ENCODE measurements at regions not wholly inside any gene's neighbourhood (a gene's known extent, or its start where the extent isn't known, plus 50 kb on each side); places are given as distances from the start of the nearest gene placed in this dataset.

GRCh38 chr13:57345526-57345925 is 178.5 kb downstream of the PRR20E start:
- H3K4me1 ChIP-seq (ENCODE audit: control insufficient read depth, insufficient read depth, low read length): no peaks in the 10 kb centered on the region
- H3K36me3 ChIP-seq (ENCODE audit: control insufficient read depth, insufficient read depth, low read length): no peaks in the 10 kb centered on the region
- no peak for DNase-seq
- H3K27me3 ChIP-seq (ENCODE audit: control insufficient read depth, insufficient read depth, low read length): no peaks in the 10 kb centered on the region
- H3K27ac ChIP-seq (ENCODE audit: low read length): no peak overlapping the region
- no CpG with 5 or more reads among the region's 1 CpG for WGBS (ENCODE audit: insufficient coverage, low lambda C conversion rate)
- no peaks in the 10 kb centered on the region for H3K9me3 ChIP-seq (ENCODE audit: control insufficient read depth, low read depth, low read length)
- no peak overlapping the region for H3K4me3 ChIP-seq (ENCODE audit: low read length)

- Histone ChIP-seq H3K4me1 (ENCODE audit: control insufficient read depth, insufficient read depth, low read length) (no peaks in the 10 kb centered on the region), H3K27me3 (ENCODE audit: control insufficient read depth, insufficient read depth, low read length) (no peaks in the 10 kb centered on the region), H3K36me3 (ENCODE audit: control insufficient read depth, insufficient read depth, low read length) (no peaks in the 10 kb centered on the region), H3K9me3 (ENCODE audit: control insufficient read depth, low read depth, low read length) (no peaks in the 10 kb centered on the region), H3K27ac (ENCODE audit: low read length) (no peak overlapping the region), H3K4me3 (ENCODE audit: low read length) (no peak overlapping the region)
- WGBS (ENCODE audit: insufficient coverage, low lambda C conversion rate): 86% methylated on average over 2 of the region's 2 CpGs
- DNase-seq: no peak
Measured at GRCh38 chr13:57346786-57347185, 179.8 kb downstream of the PRR20E start.

GRCh38 chr13:57352114-57352513 is 185.1 kb downstream of the PRR20E start:
- no peaks in the 10 kb centered on the region for H3K36me3 ChIP-seq (ENCODE audit: control insufficient read depth, insufficient read depth, low read length)
- 100% methylated on average over 1 of the region's 1 CpG for WGBS (ENCODE audit: insufficient coverage, low lambda C conversion rate)
- H3K4me3 ChIP-seq (ENCODE audit: low read length): no peak overlapping the region

GRCh38 chr13:57353831-57354230 is 186.8 kb downstream of the PRR20E start:
- DNase-seq: no peak
- no peak overlapping the region for H3K27ac ChIP-seq (ENCODE audit: low read length)
- H3K27me3 ChIP-seq (ENCODE audit: control insufficient read depth, insufficient read depth, low read length): no peaks in the 10 kb centered on the region
- H3K36me3 ChIP-seq (ENCODE audit: control insufficient read depth, insufficient read depth, low read length): no peaks in the 10 kb centered on the region
- no peaks in the 10 kb centered on the region for H3K9me3 ChIP-seq (ENCODE audit: control insufficient read depth, low read depth, low read length)
- no peak overlapping the region for H3K4me3 ChIP-seq (ENCODE audit: low read length)
- no peaks in the 10 kb centered on the region for H3K4me1 ChIP-seq (ENCODE audit: control insufficient read depth, insufficient read depth, low read length)
- 100% methylated on average over 1 of the region's 3 CpGs for WGBS (ENCODE audit: insufficient coverage, low lambda C conversion rate)

More at GRCh38 chr13:57352114-57352513, 185.1 kb downstream of the PRR20E start:
- H3K9me3 ChIP-seq (ENCODE audit: control insufficient read depth, low read depth, low read length): no peaks in the 10 kb centered on the region
- H3K27ac ChIP-seq (ENCODE audit: low read length): no peak overlapping the region
- no peak for DNase-seq
- H3K27me3 ChIP-seq (ENCODE audit: control insufficient read depth, insufficient read depth, low read length): no peaks in the 10 kb centered on the region
- no peaks in the 10 kb centered on the region for H3K4me1 ChIP-seq (ENCODE audit: control insufficient read depth, insufficient read depth, low read length)

GRCh38 chr13:57375876-57376275 is 208.9 kb downstream of the PRR20E start:
- H3K4me3 ChIP-seq (ENCODE audit: low read length): no peak overlapping the region
- H3K36me3 ChIP-seq (ENCODE audit: control insufficient read depth, insufficient read depth, low read length): no peaks in the 10 kb centered on the region
- no peaks in the 10 kb centered on the region for H3K9me3 ChIP-seq (ENCODE audit: control insufficient read depth, low read depth, low read length)
- no peak overlapping the region for H3K27ac ChIP-seq (ENCODE audit: low read length)
- no peaks in the 10 kb centered on the region for H3K4me1 ChIP-seq (ENCODE audit: control insufficient read depth, insufficient read depth, low read length)
- 84% methylated on average over 2 of the region's 2 CpGs for WGBS (ENCODE audit: insufficient coverage, low lambda C conversion rate)
- no peaks in the 10 kb centered on the region for H3K27me3 ChIP-seq (ENCODE audit: control insufficient read depth, insufficient read depth, low read length)
- DNase-seq: no peak

GRCh38 chr13:57408312-57408711 is 223.2 kb upstream of the PCDH17 start:
- H3K9me3 ChIP-seq (ENCODE audit: control insufficient read depth, low read depth, low read length): no peaks in the 10 kb centered on the region
- no peaks in the 10 kb centered on the region for H3K36me3 ChIP-seq (ENCODE audit: control insufficient read depth, insufficient read depth, low read length)
- 100% methylated on average over 2 of the region's 2 CpGs for WGBS (ENCODE audit: insufficient coverage, low lambda C conversion rate)
- DNase-seq: no peak
- H3K4me1 ChIP-seq (ENCODE audit: control insufficient read depth, insufficient read depth, low read length): no peaks in the 10 kb centered on the region
- no peaks in the 10 kb centered on the region for H3K27me3 ChIP-seq (ENCODE audit: control insufficient read depth, insufficient read depth, low read length)
- no peak overlapping the region for H3K27ac ChIP-seq (ENCODE audit: low read length)
- no peak overlapping the region for H3K4me3 ChIP-seq (ENCODE audit: low read length)

- H3K27ac ChIP-seq (ENCODE audit: low read length): no peak overlapping the region
- no peaks in the 10 kb centered on the region for H3K27me3 ChIP-seq (ENCODE audit: control insufficient read depth, insufficient read depth, low read length)
- H3K4me1 ChIP-seq (ENCODE audit: control insufficient read depth, insufficient read depth, low read length): no peaks in the 10 kb centered on the region
- no peaks in the 10 kb centered on the region for H3K9me3 ChIP-seq (ENCODE audit: control insufficient read depth, low read depth, low read length)
- no peak for DNase-seq
- H3K36me3 ChIP-seq (ENCODE audit: control insufficient read depth, insufficient read depth, low read length): no peaks in the 10 kb centered on the region
- no peak overlapping the region for H3K4me3 ChIP-seq (ENCODE audit: low read length)
Measured at GRCh38 chr13:57409121-57409520, 222.4 kb upstream of the PCDH17 start.

- Histone ChIP-seq H3K36me3 (ENCODE audit: control insufficient read depth, insufficient read depth, low read length) (no peaks in the 10 kb centered on the region), H3K4me1 (ENCODE audit: control insufficient read depth, insufficient read depth, low read length) (no peaks in the 10 kb centered on the region), H3K4me3 (ENCODE audit: low read length) (no peak overlapping the region), H3K9me3 (ENCODE audit: control insufficient read depth, low read depth, low read length) (no peaks in the 10 kb centered on the region), H3K27me3 (ENCODE audit: control insufficient read depth, insufficient read depth, low read length) (no peaks in the 10 kb centered on the region), H3K27ac (ENCODE audit: low read length) (no peak overlapping the region)
- DNase-seq: no peak
- no CpG with 5 or more reads among the region's 1 CpG for WGBS (ENCODE audit: insufficient coverage, low lambda C conversion rate)
Measured at GRCh38 chr13:57409656-57410055, 221.9 kb upstream of the PCDH17 start.

- Histone ChIP-seq H3K36me3 (ENCODE audit: control insufficient read depth, insufficient read depth, low read length) (no peaks in the 10 kb centered on the region), H3K27ac (ENCODE audit: low read length) (no peak overlapping the region), H3K4me1 (ENCODE audit: control insufficient read depth, insufficient read depth, low read length) (no peaks in the 10 kb centered on the region), H3K9me3 (ENCODE audit: control insufficient read depth, low read depth, low read length) (no peaks in the 10 kb centered on the region), H3K27me3 (ENCODE audit: control insufficient read depth, insufficient read depth, low read length) (no peaks in the 10 kb centered on the region), H3K4me3 (ENCODE audit: low read length) (no peak overlapping the region)
- WGBS (ENCODE audit: insufficient coverage, low lambda C conversion rate): 100% methylated on average over 1 of the region's 6 CpGs
- DNase-seq: no peak
Measured at GRCh38 chr13:57418067-57418677, 213.4 kb upstream of the PCDH17 start.

- DNase-seq: no peak
- Histone ChIP-seq H3K27me3 (ENCODE audit: control insufficient read depth, insufficient read depth, low read length) (no peaks in the 10 kb centered on the region), H3K9me3 (ENCODE audit: control insufficient read depth, low read depth, low read length) (peaks cover 3% of the 10 kb centered on the region), H3K4me3 (ENCODE audit: low read length) (no peak overlapping the region), H3K4me1 (ENCODE audit: control insufficient read depth, insufficient read depth, low read length) (no peaks in the 10 kb centered on the region), H3K36me3 (ENCODE audit: control insufficient read depth, insufficient read depth, low read length) (no peaks in the 10 kb centered on the region), H3K27ac (ENCODE audit: low read length) (no peak overlapping the region)
- WGBS (ENCODE audit: insufficient coverage, low lambda C conversion rate): 43% methylated on average over 1 of the region's 1 CpG
Measured at GRCh38 chr13:57424379-57424778, 207.2 kb upstream of the PCDH17 start.

- no peaks in the 10 kb centered on the region for H3K4me1 ChIP-seq (ENCODE audit: control insufficient read depth, insufficient read depth, low read length)
- H3K36me3 ChIP-seq (ENCODE audit: control insufficient read depth, insufficient read depth, low read length): no peaks in the 10 kb centered on the region
- WGBS (ENCODE audit: insufficient coverage, low lambda C conversion rate): no CpG with 5 or more reads among the region's 3 CpGs
- H3K27ac ChIP-seq (ENCODE audit: low read length): no peak overlapping the region
- no peaks in the 10 kb centered on the region for H3K27me3 ChIP-seq (ENCODE audit: control insufficient read depth, insufficient read depth, low read length)
- H3K4me3 ChIP-seq (ENCODE audit: low read length): no peak overlapping the region
- peaks cover 3% of the 10 kb centered on the region for H3K9me3 ChIP-seq (ENCODE audit: control insufficient read depth, low read depth, low read length)
- DNase-seq: no peak
Measured at GRCh38 chr13:57425531-57425930, 206.0 kb upstream of the PCDH17 start.
